GM13976 (cell line): ENCODE measurements at regions not wholly inside any gene's neighbourhood (a gene's known extent, or its start where the extent isn't known, plus 50 kb on each side); places are given as distances from the start of the nearest gene placed in this dataset.

Experiments used
- DNase-seq: peaks from one replicate; pipeline ENCODE4 v3.0.0; 2012; ENCODE audit warnings: low spot score
- in situ Hi-C: fragments of 300-500 bp; cut with MboI; formaldehyde crosslinking; loops from one replicate; pipeline ENCODE4 v1.12.0; 2022; ENCODE audit warnings: low sequenced_read_pairs, mixed read lengths, inconsistent platforms; ENCODE audit not compliant: unreplicated experiment
- TF ChIP-seq, protein P1 (sequence below): IDR thresholded peaks from 2 replicates; pipeline ENCODE4 v1.5.1; 2012; ENCODE audit warnings: borderline replicate concordance, mild to moderate bottlenecking; ENCODE audit not compliant: insufficient read depth; ENCODE audit errors: extremely low read depth, missing control alignments, control extremely low read depth

DNA sequence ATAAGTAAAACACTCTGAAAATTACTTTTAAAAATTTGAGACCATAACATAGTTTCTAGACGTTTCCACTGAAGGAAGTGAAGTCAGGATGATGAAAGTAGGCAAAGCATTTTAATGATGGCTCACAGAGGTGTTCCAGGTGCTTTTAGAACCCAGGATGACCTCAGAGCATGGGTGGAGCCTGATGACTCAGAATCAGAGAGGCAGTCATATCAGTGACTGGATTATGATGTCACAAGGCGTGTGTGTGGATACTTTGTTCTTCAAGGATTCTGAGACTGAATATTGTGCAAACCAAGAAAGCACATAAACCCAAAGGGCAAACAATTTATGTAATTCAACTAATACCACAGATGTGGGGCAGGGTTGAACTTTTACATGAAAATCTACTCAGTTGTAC is 200.2 kb upstream of the FOXN2 start:
- TF ChIP-seq, protein P1, sequence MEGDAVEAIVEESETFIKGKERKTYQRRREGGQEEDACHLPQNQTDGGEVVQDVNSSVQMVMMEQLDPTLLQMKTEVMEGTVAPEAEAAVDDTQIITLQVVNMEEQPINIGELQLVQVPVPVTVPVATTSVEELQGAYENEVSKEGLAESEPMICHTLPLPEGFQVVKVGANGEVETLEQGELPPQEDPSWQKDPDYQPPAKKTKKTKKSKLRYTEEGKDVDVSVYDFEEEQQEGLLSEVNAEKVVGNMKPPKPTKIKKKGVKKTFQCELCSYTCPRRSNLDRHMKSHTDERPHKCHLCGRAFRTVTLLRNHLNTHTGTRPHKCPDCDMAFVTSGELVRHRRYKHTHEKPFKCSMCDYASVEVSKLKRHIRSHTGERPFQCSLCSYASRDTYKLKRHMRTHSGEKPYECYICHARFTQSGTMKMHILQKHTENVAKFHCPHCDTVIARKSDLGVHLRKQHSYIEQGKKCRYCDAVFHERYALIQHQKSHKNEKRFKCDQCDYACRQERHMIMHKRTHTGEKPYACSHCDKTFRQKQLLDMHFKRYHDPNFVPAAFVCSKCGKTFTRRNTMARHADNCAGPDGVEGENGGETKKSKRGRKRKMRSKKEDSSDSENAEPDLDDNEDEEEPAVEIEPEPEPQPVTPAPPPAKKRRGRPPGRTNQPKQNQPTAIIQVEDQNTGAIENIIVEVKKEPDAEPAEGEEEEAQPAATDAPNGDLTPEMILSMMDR, result no peak
- DNase-seq, result peak; percentile 42
- in situ Hi-C loops, result no loop called here

DNA sequence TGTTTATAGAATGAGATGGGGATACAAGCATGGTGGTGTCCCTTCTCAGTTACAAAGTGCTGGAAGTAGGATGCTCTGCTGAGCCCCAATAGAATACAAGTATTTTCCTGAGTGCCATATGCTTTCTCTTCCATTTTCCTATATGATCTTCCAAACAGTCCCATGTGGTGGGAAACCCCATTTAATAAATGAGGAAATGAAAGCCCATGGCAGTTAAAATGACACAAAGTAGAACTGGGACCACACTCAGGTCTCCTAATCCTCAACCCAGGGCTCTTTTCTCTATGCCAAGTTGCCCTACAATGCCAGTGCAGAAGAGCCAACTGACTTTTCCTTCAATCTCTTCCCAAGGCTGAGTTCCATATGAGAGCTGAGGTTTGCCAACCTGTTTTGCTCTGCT is 198.0 kb upstream of the FOXN2 start:
- DNase-seq, result no peak
- in situ Hi-C loops, result no loop called here
- TF ChIP-seq, protein P1, result no peak

DNA sequence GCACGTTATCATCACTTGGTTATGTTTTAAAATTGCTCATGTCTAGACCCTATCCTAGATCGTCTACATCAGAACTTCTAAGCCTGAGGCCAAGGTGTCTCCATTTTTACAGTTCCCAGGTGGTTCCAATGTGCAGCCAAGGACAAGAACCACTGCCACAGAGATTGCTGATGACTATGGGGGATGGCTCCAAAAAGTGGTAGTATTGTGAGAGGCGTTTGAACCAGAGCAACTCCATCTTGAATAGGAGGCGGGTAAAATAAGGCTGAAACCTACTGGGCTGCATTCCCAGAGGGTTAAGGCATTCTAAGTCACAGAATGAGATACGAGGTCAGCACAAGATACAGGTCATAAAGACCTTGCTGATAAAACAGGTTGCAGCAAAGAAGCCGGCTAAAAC is 195.6 kb upstream of the FOXN2 start:
- in situ Hi-C loops, result no loop called here
- no peak for DNase-seq
- TF ChIP-seq, protein P1, result no peak

DNA sequence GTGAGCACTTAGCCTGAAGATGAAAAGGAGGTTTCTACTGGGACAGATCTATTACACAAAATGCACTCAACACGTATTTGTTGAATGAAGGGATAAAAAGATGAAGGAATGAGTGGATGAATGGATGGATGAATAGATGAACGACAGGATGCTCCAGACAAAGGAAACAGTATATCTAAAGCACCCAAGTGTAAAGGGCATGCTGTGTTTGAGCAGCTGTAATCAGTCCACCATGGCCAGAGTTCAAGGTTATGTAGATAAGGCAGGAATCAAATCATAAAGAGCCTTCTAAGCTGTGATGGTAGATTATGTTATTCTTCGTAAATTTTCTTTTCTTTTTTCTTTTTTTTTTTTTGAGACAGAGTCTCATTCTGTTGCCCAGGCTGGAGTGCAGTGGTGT is 194.4 kb upstream of the FOXN2 start:
- DNase-seq, result no peak
- TF ChIP-seq, protein P1, result no peak
- in situ Hi-C loops, result no loop called here

DNA sequence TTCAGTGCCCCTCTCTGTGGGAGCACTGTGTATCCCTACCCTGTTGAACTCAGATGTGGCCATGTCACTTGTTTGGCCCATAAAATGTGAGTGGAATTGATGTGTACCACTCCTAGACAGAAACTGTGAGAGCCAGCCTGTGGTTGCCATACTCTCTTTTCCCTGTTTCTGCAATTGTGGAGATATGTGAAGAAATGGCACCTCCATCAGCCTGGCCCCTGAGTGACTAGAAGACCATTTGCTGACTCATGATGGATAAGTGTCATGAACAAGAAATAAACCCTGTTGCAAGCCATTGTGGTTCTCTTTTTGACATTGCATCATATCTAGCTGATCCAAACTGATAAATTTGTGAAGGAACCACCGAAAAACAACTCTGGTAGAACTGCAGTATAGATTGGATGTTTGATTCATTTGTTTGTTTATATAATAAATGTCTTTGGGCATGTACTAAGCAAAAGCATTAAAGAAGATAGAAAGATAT is 193.7 kb upstream of the FOXN2 start:
- no peak for DNase-seq
- TF ChIP-seq, protein P1, result no peak
- in situ Hi-C loops, result no loop called here

DNA sequence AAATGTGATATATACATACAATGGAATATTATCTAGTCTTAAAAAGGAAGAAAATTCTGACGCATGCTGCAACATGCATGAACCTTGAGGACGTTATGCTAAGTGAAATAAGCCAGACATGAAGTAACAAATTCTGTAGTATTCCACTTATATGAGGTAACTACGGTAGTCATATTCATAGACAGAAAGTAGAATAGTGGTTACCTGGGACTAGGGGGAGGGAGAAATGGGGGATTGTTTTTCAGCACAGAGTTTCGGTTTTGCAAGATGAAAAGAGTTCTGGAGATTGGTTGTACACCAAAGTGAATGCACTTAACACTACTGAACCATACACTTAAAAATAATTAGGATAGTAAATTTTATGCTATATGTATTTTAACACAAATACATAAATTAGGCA is 192.3 kb upstream of the FOXN2 start:
- TF ChIP-seq, protein P1, result no peak
- in situ Hi-C loops, result no loop called here

DNA sequence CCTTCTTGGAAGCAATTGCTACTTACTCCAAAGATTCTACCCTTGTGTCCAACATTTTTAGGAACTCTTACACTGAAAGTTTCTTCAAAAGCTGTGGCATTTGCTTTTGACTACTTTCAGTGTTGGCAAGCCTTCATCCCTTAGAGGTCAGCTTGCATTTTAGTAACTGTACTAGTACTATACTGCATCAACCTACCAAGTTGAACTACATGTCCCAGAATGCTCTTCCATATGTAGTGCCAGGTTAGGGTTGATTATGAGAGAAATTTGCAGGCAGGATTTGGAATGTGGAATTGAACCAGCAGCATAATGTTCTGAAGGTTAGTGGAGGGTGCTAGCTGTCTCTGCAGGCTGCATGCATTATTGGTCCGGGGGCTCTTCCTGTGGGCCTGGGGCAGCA is 189.9 kb upstream of the FOXN2 start:
- DNase-seq, result no peak
- TF ChIP-seq, protein P1, result no peak
- in situ Hi-C loops, result no loop called here

More for the DNA sequence above, 192.3 kb upstream of the FOXN2 start:
- no peak for DNase-seq
